MM.1S (cell line): ENCODE measurements at regions not wholly inside any gene's neighbourhood (a gene's known extent, or its start where the extent isn't known, plus 50 kb on each side); places are given as distances from the start of the nearest gene placed in this dataset.

ENCODE experiments used
- DNase-seq: peaks from one replicate; pipeline ENCODE4 v3.0.0-alpha.2; 2015
- H2AFZ ChIP-seq: fragments of 300-600 bp; sonication (generic); 2 replicates; pipeline ENCODE4 v1.6.0; 2016; ENCODE audit warnings: antibody characterized with exemption, low read length
- H3F3A ChIP-seq: fragments of 300-600 bp; sonication (generic); 2 replicates; pipeline ENCODE4 v1.6.1; 2016; ENCODE audit warnings: mild to moderate bottlenecking, antibody characterized with exemption, low read length, moderate library complexity, mixed read lengths; ENCODE audit not compliant: insufficient read depth
- H3K27ac ChIP-seq: fragments of 300-600 bp; sonication (generic); 2 replicates; pipeline ENCODE4 v1.5.1; 2016; ENCODE audit warnings: mild to moderate bottlenecking, low read length
- H3K27me3 ChIP-seq: fragments of 300-600 bp; sonication (generic); replicated peaks from 2 replicates; pipeline ENCODE4 v1.6.0; 2016; ENCODE audit warnings: low read length; ENCODE audit not compliant: insufficient read depth
- H3K36me3 ChIP-seq: fragments of 300-600 bp; sonication (generic); replicated peaks from 2 replicates; pipeline ENCODE4 v1.6.1; 2016; ENCODE audit warnings: mild to moderate bottlenecking, low read length, mixed read lengths; ENCODE audit not compliant: insufficient read depth
- H3K4me1 ChIP-seq: fragments of 300-600 bp; sonication (generic); 2 replicates; pipeline ENCODE4 v1.6.1; 2016; ENCODE audit warnings: low read length, mixed read lengths
- H3K4me2 ChIP-seq: fragments of 300-600 bp; sonication (generic); 2 replicates; pipeline ENCODE4 v1.6.0; 2016; ENCODE audit warnings: low read depth, low read length
- H3K4me3 ChIP-seq: fragments of 300-600 bp; sonication (generic); 2 replicates; pipeline ENCODE4 v1.5.1; 2016; ENCODE audit warnings: low read length, mixed read lengths
- H3K79me2 ChIP-seq: fragments of 300-600 bp; sonication (generic); 2 replicates; pipeline ENCODE4 v1.6.1; 2016; ENCODE audit warnings: mixed run types, low read length, mixed read lengths
- H3K9ac ChIP-seq: fragments of 300-600 bp; sonication (generic); 2 replicates; pipeline ENCODE4 v1.6.1; 2016; ENCODE audit warnings: low read length, mixed read lengths
- H3K9me2 ChIP-seq: fragments of 300-600 bp; sonication (generic); replicated peaks from 2 replicates; pipeline ENCODE4 v1.6.1; 2016; ENCODE audit warnings: mild to moderate bottlenecking, low read length, mixed read lengths; ENCODE audit not compliant: insufficient read depth
- H3K9me3 ChIP-seq: fragments of 300-600 bp; sonication (generic); replicated peaks from 2 replicates; pipeline ENCODE4 v1.6.1; 2016; ENCODE audit warnings: mild to moderate bottlenecking, low read length, mixed read lengths; ENCODE audit not compliant: insufficient read depth
- H4K20me1 ChIP-seq: fragments of 300-600 bp; sonication (generic); 2 replicates; pipeline ENCODE4 v1.6.1; 2016; ENCODE audit warnings: mild to moderate bottlenecking, low read length, moderate library complexity, mixed read lengths; ENCODE audit not compliant: insufficient read depth
- CTCF ChIP-seq: fragments of 300-600 bp; sonication (generic); IDR thresholded peaks from 2 replicates; pipeline ENCODE4 v1.5.1; 2016; ENCODE audit warnings: antibody characterized with exemption, low read length, mixed read lengths
- EZH2 ChIP-seq: fragments of 300-600 bp; sonication (generic); optimal IDR thresholded peaks from 2 replicates; pipeline ENCODE3; 2017; ENCODE audit warnings: low read depth, mild to moderate bottlenecking, antibody characterized with exemption, low read length, mixed read lengths
- EZH2phosphoT487 ChIP-seq: fragments of 300-600 bp; sonication (generic); IDR thresholded peaks from 2 replicates; pipeline ENCODE4 v1.6.1; 2018; ENCODE audit warnings: antibody characterized with exemption, low read length

GRCh38 chr2:220678943-220679342 is 893.2 kb downstream of the EPHA4 start:
- H3K4me2 ChIP-seq: no peak overlapping the region

DNA sequence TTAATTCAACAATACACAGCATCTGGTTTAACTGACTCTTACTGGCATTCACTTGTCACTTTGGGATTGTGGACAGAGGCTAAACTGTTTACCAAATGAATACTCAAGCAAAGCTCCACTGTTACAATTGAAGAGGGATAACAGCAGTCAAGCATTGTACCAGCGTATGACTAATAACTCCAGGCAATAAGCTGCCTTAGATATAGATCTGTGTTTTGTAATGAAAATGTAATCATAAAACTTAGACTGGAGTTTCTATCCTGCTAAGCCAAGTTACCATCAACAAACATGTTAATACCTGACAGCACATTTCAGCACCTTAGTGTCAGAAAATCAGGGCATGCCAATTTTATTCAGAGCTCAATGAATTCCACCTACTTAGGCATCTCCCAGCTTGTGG is 889.5 kb downstream of the EPHA4 start:
- Histone ChIP-seq H3K79me2 (no peaks in the 10 kb centered on the region), H3K9ac (no peak overlapping the region), H3K4me2 (no peak overlapping the region), H4K20me1 (no peaks in the 10 kb centered on the region), H3K9me2 (no peaks in the 10 kb centered on the region), H3K4me1 (no peaks in the 10 kb centered on the region), H3K36me3 (no peaks in the 10 kb centered on the region), H3K4me3 (no peak overlapping the region), H2AFZ (no peak overlapping the region), H3F3A (no peaks in the 10 kb centered on the region), H3K9me3 (no peaks in the 10 kb centered on the region), H3K27ac (no peak overlapping the region), H3K27me3 (no peaks in the 10 kb centered on the region)
- no peak for DNase-seq
- TF ChIP-seq CTCF (no peak), EZH2phosphoT487 (no peak), EZH2 (no peak)

More at GRCh38 chr2:220678943-220679342, 893.2 kb downstream of the EPHA4 start:
- Histone ChIP-seq H3K27me3 (no peaks in the 10 kb centered on the region), H3K27ac (no peak overlapping the region), H3F3A (no peaks in the 10 kb centered on the region), H3K4me1 (no peaks in the 10 kb centered on the region), H3K4me3 (no peak overlapping the region), H4K20me1 (no peaks in the 10 kb centered on the region), H3K36me3 (no peaks in the 10 kb centered on the region), H3K9me3 (no peaks in the 10 kb centered on the region), H3K9ac (no peak overlapping the region), H2AFZ (no peak overlapping the region), H3K9me2 (no peaks in the 10 kb centered on the region), H3K79me2 (no peaks in the 10 kb centered on the region)
- TF ChIP-seq EZH2 (no peak), EZH2phosphoT487 (no peak), CTCF (no peak)
- no peak for DNase-seq

- Histone ChIP-seq H3K4me1 (no peaks in the 10 kb centered on the region), H3K9me2 (no peaks in the 10 kb centered on the region), H3K27me3 (no peaks in the 10 kb centered on the region), H3K9ac (no peak overlapping the region), H3F3A (no peaks in the 10 kb centered on the region), H3K79me2 (no peaks in the 10 kb centered on the region), H3K4me2 (no peak overlapping the region), H2AFZ (no peak overlapping the region), H4K20me1 (no peaks in the 10 kb centered on the region), H3K4me3 (no peak overlapping the region), H3K36me3 (no peaks in the 10 kb centered on the region), H3K27ac (no peak overlapping the region), H3K9me3 (no peaks in the 10 kb centered on the region)
- DNase-seq: no peak
- TF ChIP-seq EZH2phosphoT487 (no peak), CTCF (no peak), EZH2 (no peak)
These were observed 888.0 kb downstream of the EPHA4 start for GRCh38 chr2:220684099-220684498.
